C4-2B (cell line): ENCODE measurements at regions not wholly inside any gene's neighbourhood (a gene's known extent, or its start where the extent isn't known, plus 50 kb on each side); places are given as distances from the start of the nearest gene placed in this dataset.

Experiments
- H3K27ac ChIP-seq: fragments of 450-650 bp; 2 replicates; pipeline ENCODE4 v1.5.1; 2017
- ZFX ChIP-seq: fragments of 450-650 bp; IDR thresholded peaks from 2 replicates; pipeline ENCODE4 v1.6.1; 2017
- TF ChIP-seq, protein P1 (sequence below): fragments of 450-650 bp; conservative IDR thresholded peaks from 2 replicates; pipeline ENCODE4 v1.5.1; 2017; ENCODE audit warnings: mild to moderate bottlenecking

DNA sequence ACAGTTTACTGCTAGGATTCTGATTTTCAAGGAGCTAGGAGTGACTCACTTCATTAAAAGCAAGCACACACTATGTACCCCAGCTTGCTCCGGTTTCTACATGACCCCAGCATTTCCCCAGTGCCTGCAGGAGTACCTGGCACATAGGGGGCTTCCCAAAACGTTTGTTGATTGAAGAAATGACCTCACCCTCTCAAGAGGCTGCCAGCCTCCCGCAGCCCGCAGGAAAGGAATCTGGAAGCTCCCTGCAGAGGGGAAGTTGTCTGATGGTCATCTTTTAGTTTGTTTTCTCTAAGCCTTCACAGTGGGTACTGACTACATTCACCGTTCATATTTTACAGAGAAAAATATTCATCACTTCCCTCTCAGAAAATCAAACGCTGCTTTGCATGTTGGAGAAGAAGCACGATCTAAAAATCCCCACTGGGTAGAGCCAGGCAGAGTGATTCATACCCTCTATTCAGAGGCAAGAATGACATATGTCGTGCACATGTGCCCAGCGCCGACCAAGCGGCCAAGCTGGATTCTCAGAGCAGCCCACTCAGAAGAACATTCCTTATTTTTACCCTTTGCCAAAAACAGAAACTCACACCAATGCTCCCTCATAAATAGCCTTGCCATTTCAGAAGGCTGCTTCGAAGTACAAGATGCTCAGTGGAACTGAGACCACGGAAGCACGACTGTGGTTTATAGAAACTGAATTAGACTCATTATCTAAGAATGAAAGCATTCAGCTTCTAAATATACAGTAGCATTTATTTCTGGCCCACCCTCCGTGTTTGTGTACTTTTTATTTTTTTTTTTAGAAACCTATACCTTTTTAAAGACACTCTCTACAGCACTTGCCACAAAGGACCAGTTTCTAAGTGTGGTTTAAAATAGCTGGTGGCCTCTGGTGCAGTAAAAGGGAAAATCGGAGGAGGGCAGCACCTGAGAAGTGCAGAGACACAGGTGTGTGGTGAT, 143.2 kb downstream of the MIS18A start:
- no peak overlapping the region for H3K27ac ChIP-seq
- TF ChIP-seq ZFX, result no peak
- TF ChIP-seq, protein P1, sequence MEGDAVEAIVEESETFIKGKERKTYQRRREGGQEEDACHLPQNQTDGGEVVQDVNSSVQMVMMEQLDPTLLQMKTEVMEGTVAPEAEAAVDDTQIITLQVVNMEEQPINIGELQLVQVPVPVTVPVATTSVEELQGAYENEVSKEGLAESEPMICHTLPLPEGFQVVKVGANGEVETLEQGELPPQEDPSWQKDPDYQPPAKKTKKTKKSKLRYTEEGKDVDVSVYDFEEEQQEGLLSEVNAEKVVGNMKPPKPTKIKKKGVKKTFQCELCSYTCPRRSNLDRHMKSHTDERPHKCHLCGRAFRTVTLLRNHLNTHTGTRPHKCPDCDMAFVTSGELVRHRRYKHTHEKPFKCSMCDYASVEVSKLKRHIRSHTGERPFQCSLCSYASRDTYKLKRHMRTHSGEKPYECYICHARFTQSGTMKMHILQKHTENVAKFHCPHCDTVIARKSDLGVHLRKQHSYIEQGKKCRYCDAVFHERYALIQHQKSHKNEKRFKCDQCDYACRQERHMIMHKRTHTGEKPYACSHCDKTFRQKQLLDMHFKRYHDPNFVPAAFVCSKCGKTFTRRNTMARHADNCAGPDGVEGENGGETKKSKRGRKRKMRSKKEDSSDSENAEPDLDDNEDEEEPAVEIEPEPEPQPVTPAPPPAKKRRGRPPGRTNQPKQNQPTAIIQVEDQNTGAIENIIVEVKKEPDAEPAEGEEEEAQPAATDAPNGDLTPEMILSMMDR, result no peak

DNA sequence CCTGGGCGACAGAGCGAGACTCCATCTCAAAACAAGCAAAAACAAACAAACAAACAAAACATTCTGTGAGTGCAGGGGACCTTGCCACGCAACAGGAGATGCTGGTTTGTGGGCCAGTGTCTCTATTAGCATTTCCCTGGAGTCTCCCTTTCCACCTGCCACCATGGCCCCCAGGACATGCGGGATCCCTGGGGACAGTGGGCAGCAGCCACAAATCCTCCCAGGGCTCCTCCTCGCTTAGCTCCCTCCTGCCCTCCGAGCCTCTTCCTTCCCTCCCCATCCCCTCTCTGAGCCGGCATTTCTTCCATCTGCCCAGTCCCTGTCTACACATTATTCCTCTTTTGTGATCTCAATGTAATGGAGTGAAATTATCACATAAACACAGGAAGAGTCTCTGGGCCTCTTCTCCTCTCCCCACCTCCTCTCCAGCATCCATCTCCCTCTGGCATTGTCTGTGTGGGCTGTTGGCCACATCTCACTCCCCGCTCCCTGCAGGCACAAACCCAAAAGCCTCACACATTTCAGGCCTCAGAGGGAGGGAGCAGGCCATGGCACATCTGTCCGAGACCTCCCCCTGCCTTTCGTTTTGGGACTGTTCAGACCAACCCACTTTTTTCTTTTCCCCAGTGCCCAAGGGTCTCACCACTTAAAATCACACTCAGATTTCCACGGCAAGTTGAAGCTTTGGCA, 144.3 kb downstream of the MIS18A start:
- no peak overlapping the region for H3K27ac ChIP-seq
- TF ChIP-seq ZFX, result no peak
- TF ChIP-seq, protein P1, result no peak

DNA sequence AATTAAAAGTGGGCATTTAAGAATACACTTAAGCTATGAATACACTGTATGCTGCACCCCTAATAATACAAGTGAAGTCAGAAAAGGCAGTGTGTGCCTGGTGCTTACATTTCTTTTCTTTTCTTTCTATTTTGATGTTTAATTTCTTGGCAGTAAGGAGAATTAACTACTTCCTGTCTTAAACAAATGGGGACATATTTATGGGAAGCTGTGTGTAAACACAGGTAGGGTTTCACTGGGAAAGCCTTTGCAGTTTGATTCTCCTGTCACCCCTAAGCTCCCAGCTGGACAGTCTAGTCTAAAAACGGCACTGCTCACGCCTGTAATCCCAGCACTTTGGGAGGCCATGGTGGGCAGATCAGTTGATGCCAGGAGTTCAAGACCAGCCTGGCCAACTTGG, 146.0 kb downstream of the MIS18A start:
- TF ChIP-seq ZFX, result no peak
- TF ChIP-seq, protein P1, result no peak
- no peak overlapping the region for H3K27ac ChIP-seq

DNA sequence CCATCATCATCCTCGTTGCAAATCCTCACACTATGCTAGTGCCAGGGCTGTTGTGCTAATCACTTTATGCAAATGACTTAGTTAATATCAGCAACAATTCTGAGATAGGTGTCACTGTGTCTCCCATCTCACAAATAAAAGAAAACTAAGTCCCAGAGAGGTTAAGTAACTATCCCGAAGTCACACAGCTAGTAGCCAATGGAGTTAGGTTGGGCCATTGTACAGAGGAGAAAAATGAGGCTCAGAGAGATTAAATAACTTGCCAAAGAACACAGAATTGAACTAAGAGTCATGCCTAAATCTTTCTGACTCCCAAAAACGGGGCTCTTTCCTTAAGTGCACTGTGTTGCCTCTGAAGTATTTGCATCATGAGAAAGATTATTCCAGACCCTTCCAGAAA, 146.4 kb downstream of the MIS18A start:
- TF ChIP-seq, protein P1, result no peak
- no peak for TF ChIP-seq ZFX
- no peak overlapping the region for H3K27ac ChIP-seq

DNA sequence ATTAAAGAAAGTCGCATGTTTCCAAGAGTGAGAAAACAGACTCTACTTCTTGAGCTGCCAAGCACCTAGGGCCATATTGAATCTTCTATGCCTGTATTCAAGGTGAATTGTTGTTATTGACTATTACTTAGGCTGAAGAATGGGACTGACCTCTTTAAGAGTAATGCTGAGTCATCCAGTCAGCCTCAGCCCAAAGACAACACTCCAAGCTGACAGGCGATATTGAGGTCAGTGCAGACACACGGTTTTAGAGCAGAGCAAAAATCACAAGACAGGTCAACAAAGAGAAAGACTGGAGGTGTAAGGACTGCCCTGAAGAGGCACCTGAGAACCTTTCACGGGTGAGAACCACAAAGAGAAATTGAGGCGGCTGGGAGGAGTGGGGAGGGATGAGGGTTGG, 146.9 kb downstream of the MIS18A start:
- no peak overlapping the region for H3K27ac ChIP-seq

DNA sequence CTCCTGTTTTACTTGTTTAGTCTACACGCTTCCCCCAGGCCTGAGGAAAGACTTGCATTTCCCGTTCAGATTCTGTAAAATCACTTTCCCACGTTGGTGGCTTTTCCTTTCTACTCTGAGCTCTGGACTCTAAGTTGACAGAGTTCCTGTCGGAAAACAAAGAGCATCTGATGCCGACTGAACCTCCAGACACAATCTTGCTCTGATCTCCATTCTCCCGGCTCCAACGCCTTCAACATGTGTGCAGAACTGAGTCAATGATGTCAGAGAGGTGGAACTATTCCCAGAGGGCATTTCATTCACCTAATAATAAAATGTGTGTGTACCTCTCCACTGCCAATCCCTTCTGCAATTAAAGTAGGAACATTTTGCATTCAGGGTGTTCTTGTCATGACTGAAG, 147.7 kb downstream of the MIS18A start:
- TF ChIP-seq ZFX, result no peak
- TF ChIP-seq, protein P1, result no peak
- no peak overlapping the region for H3K27ac ChIP-seq

More for the DNA sequence above, 146.9 kb downstream of the MIS18A start:
- no peak for TF ChIP-seq ZFX
- TF ChIP-seq, protein P1, result no peak
